Peyer's patch (tissue), 4 donors: ENCODE measurements at regions not wholly inside any gene's neighbourhood (a gene's known extent, or its start where the extent isn't known, plus 50 kb on each side); places are given as distances from the start of the nearest gene placed in this dataset.

Experiments
- CTCF ChIP-seq, 6 experiments: fragments of 450-650 bp in 4 of 6; fragments of 200-600 bp in 2 of 6; sonication (generic) in 1 of 6; IDR thresholded peaks; one replicate each; pipeline ENCODE4 v1.5.1; 2017 to 2019; ENCODE audit warnings: antibody characterized with exemption in 6 of 6, mild to moderate bottlenecking in 3 of 6, moderate library complexity in 1 of 6
- POLR2A ChIP-seq, 2 donors: fragments of 450-650 bp; IDR thresholded peaks; one replicate each; pipeline ENCODE4 v1.5.1; 2017; ENCODE audit warnings: antibody characterized with exemption in 2 of 2, mild to moderate bottlenecking in 2 of 2, moderate library complexity in 2 of 2

GRCh38 chr6:21935142-21935541 lies 341.6 kb downstream of the SOX4 start:
- no peak for TF ChIP-seq CTCF (IDR thresholded peaks at IDR 0.05)
- no peak for TF ChIP-seq POLR2A (IDR thresholded peaks at IDR 0.05)
